Progenitor cell of endocrine pancreas (in vitro differentiated cells): ENCODE measurements at regions not wholly inside any gene's neighbourhood (a gene's known extent, or its start where the extent isn't known, plus 50 kb on each side); places are given as distances from the start of the nearest gene placed in this dataset.
"Not testable (repeated sequence)": the region's sequence is repeated elsewhere in the genome, so short reads cannot be mapped to it uniquely, and the experiment has no call there.

Source experiments
- DNase-seq: peaks from one replicate; pipeline ENCODE4 v3.0.0; 2021; ENCODE audit warnings: low spot score; ENCODE audit not compliant: unreplicated experiment
- H3K27ac Mint-ChIP-seq: 2 replicates; pipeline ENCODE4 v1.8.0; 2021; ENCODE audit warnings: mild to moderate bottlenecking, moderate library complexity, mixed read lengths
- H3K27me3 Mint-ChIP-seq: 2 replicates; pipeline ENCODE4 v1.8.0; 2021; ENCODE audit warnings: mixed read lengths
- H3K36me3 Mint-ChIP-seq: 2 replicates; pipeline ENCODE4 v1.8.0; 2022; ENCODE audit warnings: mixed read lengths; ENCODE audit not compliant: insufficient read depth
- H3K4me1 Mint-ChIP-seq: 2 replicates; pipeline ENCODE4 v1.8.0; 2021; ENCODE audit warnings: low read depth, mixed read lengths
- H3K4me3 Mint-ChIP-seq: 2 replicates; pipeline ENCODE4 v1.8.0; 2021; ENCODE audit warnings: low read depth, mild to moderate bottlenecking, moderate library complexity, mixed read lengths
- H3K9me3 Mint-ChIP-seq: 2 replicates; pipeline ENCODE4 v1.8.0; 2021; ENCODE audit warnings: low read depth, mixed read lengths
- CTCF ChIP-seq: fragments of 200-600 bp; sonication (generic); IDR thresholded peaks from one replicate; pipeline ENCODE4 v1.5.0; 2021; ENCODE audit warnings: antibody characterized with exemption, mild to moderate bottlenecking; ENCODE audit not compliant: unreplicated experiment

DNA sequence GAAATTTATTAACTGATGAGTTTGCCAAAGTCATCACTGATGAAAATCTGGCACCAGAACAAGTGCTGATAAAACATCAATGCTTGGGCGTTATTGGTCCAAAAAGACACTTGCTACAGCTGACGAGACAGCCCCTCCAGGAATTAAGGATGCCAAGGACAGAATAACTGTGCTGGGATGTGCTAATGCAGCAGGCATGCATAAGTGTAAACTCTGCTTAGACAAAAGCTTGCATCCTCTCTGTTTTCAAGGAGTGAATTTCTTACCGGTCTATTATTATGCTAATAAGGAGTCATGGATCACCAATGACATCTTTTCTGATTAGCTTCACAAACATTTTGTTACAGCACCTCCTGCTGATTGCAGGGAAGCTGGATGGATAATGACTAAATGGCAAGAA, 402.0 kb downstream of the LTN1 start:
- TF ChIP-seq CTCF: no peak
- Mint-ChIP-seq H3K27me3 (no peaks in the 10 kb centered on the region), H3K4me3 (no peak overlapping the region), H3K9me3 (no peaks in the 10 kb centered on the region), H3K36me3 (no peaks in the 10 kb centered on the region), H3K27ac (no peak overlapping the region), H3K4me1 (no peaks in the 10 kb centered on the region)
- DNase-seq: no peak

DNA sequence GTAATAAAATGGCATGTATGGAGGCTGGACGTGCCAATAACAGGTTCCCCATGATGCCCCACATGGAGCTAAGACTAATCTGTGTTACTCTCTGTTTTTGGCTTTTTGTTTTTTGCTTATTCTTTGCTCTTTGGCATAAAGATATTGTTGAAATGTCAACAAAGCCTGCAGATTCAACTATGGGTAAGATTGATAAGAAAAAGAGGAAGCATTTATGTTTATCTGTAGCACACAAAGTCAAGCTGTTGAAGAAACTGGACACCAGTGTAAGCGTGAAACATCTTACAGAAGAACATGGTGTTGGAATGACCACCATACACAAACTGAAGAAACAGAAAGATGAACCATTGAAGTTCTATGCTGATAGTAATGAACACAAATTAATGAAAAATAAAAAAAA, 402.7 kb downstream of the LTN1 start:
- no peak for DNase-seq
- no peaks in the 10 kb centered on the region for H3K27me3 Mint-ChIP-seq
- TF ChIP-seq CTCF: no peak
- no peaks in the 10 kb centered on the region for H3K9me3 Mint-ChIP-seq
- no peak overlapping the region for H3K27ac Mint-ChIP-seq
- no peaks in the 10 kb centered on the region for H3K36me3 Mint-ChIP-seq
- H3K4me3 Mint-ChIP-seq: no peak overlapping the region
- no peaks in the 10 kb centered on the region for H3K4me1 Mint-ChIP-seq

DNA sequence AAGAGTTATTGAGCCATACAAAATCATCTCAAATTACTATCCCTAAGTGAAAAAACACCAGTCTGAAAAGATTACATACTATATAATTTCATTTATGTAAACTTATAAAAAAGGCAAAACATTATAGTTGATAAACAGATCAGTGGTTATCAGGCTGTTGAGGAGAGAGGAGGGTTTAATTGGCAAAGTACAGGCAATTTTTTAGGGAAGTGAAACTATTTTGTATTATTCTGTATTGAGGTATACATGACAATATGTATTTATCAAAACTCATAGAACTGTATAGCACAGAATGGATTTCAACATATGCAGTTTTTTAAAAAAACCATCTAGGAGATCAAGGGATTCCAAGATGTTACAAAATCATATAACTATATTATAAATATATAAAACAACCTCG, 403.7 kb downstream of the LTN1 start:
- TF ChIP-seq CTCF: no peak
- H3K4me1 Mint-ChIP-seq: no peaks in the 10 kb centered on the region
- no peak overlapping the region for H3K4me3 Mint-ChIP-seq
- H3K9me3 Mint-ChIP-seq: no peaks in the 10 kb centered on the region
- no peak for DNase-seq
- no peaks in the 10 kb centered on the region for H3K36me3 Mint-ChIP-seq
- H3K27me3 Mint-ChIP-seq: no peaks in the 10 kb centered on the region
- H3K27ac Mint-ChIP-seq: no peak overlapping the region

GRCh38 chr21:28587748-28588147, 404.9 kb downstream of the LTN1 start:
- Mint-ChIP-seq H3K4me1 (no peaks in the 10 kb centered on the region), H3K4me3 (no peak overlapping the region), H3K27me3 (no peaks in the 10 kb centered on the region), H3K36me3 (no peaks in the 10 kb centered on the region), H3K27ac (no peak overlapping the region), H3K9me3 (no peaks in the 10 kb centered on the region)
- no peak for DNase-seq
- no peak for TF ChIP-seq CTCF

DNA sequence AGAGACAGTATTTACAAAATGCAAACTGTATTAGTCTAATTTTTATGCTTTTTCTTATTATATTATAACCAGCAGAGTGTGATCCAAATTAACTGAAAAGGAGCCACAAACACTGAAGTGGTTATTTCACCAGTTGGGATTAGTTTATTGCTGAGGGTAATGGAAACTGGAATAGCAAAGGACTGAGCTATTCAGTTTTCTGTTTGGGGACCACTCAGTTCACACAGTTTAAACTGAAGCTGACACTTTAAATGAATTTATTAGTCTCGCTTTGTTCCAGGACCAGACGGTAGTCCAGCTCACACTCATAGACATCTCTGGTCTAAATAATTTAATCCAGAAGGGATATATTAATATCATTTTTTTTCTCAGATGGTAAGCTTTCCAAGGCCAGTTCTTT, 410.7 kb downstream of the LTN1 start:
- Mint-ChIP-seq H3K27me3 (no peaks in the 10 kb centered on the region), H3K4me1 (no peaks in the 10 kb centered on the region), H3K27ac (no peak overlapping the region), H3K4me3 (no peak overlapping the region), H3K9me3 (no peaks in the 10 kb centered on the region), H3K36me3 (no peaks in the 10 kb centered on the region)
- TF ChIP-seq CTCF: no peak
- no peak for DNase-seq

GRCh38 chr21:28581311-28581731, 411.4 kb downstream of the LTN1 start:
- H3K27ac Mint-ChIP-seq, H3K27me3 Mint-ChIP-seq, H3K4me1 Mint-ChIP-seq, DNase-seq, H3K36me3 Mint-ChIP-seq, H3K9me3 Mint-ChIP-seq, H3K4me3 Mint-ChIP-seq: not testable (repeated sequence)
